ENCODE measurements at regions not wholly inside any gene's neighbourhood (a gene's known extent, or its start where the extent isn't known, plus 50 kb on each side); places are given as distances from the start of the nearest gene placed in this dataset.
"Not testable (repeated sequence)": the region's sequence is repeated elsewhere in the genome, so short reads cannot be mapped to it uniquely, and the experiment has no call there.

DNA sequence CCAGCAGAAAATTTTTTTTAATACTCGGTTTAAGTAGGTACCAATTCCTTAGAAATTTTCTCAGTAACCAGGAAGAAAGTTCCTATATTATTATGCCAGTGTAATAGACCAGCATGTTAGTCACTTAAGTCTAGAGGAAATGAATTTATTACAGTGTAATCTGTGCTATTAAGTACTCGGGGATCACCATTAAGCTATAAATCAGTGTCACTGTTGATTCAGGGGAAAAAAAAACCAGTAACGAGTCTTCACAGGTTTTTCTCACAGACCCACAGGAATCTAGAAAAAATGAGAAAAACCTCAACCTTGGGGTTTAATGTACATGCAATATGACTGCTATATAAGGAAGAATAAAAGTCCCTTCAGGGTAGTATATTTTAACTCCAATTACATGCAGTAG is 138.3 kb upstream of the IL1RAPL2 start:
- H3K27ac ChIP-seq, result no peak overlapping the region
- DNase-seq, result no peak
- H3K9me3 ChIP-seq (replicated peaks), result no peaks in the 10 kb centered on the region
- H3K4me3 ChIP-seq, result no peak overlapping the region
- H3K4me1 ChIP-seq, result no peaks in the 10 kb centered on the region
- no peaks in the 10 kb centered on the region for H3K27me3 ChIP-seq
- no peaks in the 10 kb centered on the region for H3K36me3 ChIP-seq

DNA sequence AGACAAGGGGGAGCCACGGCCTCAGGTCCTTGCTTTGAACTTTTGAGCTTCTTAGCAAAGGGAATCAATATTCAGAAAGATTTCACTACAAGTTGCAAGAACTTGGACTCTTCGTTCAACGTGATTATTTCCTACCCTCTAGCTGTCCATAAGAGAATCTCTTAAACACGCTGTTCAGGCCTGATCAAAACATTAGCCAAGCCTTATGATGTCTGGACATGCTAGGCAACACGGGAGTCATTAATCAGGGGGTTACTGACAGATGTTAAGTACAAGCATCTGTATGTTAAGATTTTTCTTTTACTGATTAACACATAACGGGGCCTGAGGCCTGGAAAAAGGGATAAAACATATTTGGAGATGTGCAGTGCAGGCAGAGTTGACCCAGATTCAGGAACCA is 138.9 kb upstream of the IL1RAPL2 start:
- H3K27me3 ChIP-seq, result no peaks in the 10 kb centered on the region
- no peaks in the 10 kb centered on the region for H3K36me3 ChIP-seq
- no peak overlapping the region for H3K4me3 ChIP-seq
- H3K27ac ChIP-seq, result no peak overlapping the region
- no peaks in the 10 kb centered on the region for H3K4me1 ChIP-seq
- H3K9me3 ChIP-seq (replicated peaks), result no peaks in the 10 kb centered on the region
- DNase-seq, result no peak

DNA sequence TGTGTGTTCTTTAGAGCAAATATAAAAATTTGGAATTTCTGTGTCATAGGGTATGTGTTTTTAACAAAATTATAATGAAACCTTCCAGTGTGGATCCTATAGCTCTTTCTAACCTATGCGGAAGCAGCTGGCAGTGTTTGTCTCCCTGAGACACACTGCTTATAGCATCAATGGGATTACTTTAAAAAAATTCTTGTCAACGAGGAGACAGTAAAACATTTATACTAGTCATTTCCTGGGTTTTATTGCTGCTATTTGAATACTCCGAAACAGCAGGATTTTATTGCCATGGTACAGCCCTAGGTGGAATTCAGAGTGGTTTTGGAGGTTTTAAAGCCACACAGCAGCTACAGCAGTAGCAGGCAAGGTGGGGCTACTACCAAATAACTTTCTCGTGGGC is 145.1 kb upstream of the IL1RAPL2 start:
- Histone ChIP-seq H3K27me3 (no peaks in the 10 kb centered on the region), H3K4me1 (no peaks in the 10 kb centered on the region), H3K27ac (no peak overlapping the region), H3K9me3 (replicated peaks) (no peaks in the 10 kb centered on the region), H3K36me3 (no peaks in the 10 kb centered on the region), H3K4me3 (no peak overlapping the region)
- no peak for DNase-seq

DNA sequence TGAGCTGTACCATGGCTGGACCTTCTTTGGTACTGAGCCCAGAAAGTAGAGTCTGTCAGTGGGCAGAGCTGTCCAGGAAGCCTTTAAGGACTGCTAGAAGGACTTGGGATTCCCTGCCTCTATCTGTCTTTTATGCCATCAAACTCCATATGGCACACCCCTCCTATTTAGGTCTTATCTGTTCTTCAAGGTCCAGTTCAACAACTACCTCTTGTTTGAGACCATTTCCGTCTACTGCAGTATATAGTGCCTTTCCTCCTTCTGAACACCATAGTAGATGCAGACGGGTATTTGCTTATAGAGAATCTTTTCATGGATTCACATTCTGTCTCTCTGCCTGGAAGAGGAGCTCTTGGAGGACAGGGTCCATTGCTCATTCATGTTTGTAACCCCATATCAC is 146.1 kb upstream of the IL1RAPL2 start:
- no peaks in the 10 kb centered on the region for H3K27me3 ChIP-seq

DNA sequence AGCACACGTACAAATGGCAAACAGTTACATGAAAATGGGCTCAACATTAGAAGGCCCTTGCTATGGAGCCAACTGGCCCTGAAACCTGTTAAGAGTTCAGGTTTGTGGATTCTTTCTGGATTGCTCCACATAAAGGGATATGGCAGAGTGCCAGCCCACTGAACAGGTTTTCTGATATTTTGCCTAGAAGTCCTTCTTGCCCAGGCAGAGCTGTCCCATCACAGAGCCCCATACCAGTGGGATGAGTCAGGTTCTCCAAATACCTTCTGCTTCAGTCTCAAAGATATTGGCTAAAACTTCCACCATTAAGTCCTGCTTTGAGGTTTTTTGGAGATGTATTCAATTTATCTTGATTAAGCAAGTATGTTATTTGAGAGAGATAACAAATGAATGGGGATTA is 146.8 kb upstream of the IL1RAPL2 start:
- Histone ChIP-seq H3K9me3 (replicated peaks) (no peaks in the 10 kb centered on the region), H3K36me3 (no peaks in the 10 kb centered on the region), H3K27me3 (no peaks in the 10 kb centered on the region), H3K4me3 (no peak overlapping the region), H3K4me1 (no peaks in the 10 kb centered on the region), H3K27ac (no peak overlapping the region)
- peak; percentile 2 to 11 for DNase-seq

More for the DNA sequence above, 146.1 kb upstream of the IL1RAPL2 start:
- no peaks in the 10 kb centered on the region for H3K9me3 ChIP-seq (replicated peaks)
- no peak overlapping the region for H3K4me3 ChIP-seq
- H3K4me1 ChIP-seq, result no peaks in the 10 kb centered on the region
- DNase-seq, result no peak
- H3K27ac ChIP-seq, result no peak overlapping the region
- no peaks in the 10 kb centered on the region for H3K36me3 ChIP-seq

DNA sequence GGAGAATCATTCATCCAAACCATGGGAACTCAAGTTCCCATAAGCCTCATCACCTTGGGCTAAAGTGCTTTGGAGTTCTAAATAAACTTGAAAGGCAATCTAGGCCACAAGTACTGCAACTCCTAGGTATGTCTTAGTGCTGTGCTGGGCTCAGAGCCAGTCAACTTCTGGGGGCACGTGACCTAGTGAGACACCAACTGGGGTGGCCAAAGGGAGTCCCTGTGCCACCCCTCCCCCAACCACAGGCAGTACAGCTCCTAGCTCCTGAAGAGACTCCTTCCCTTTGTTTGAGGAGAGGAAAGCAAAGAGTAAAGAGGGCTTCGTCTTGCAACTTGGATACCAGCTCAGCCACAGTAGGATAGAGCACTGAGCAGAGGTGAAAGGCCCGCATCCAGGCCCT is 154.2 kb upstream of the IL1RAPL2 start:
- H3K36me3 ChIP-seq, result no peaks in the 10 kb centered on the region
- DNase-seq, result no peak
- no peaks in the 10 kb centered on the region for H3K27me3 ChIP-seq
- H3K27ac ChIP-seq, result no peak overlapping the region
- no peak overlapping the region for H3K4me3 ChIP-seq
- no peaks in the 10 kb centered on the region for H3K4me1 ChIP-seq
- no peaks in the 10 kb centered on the region for H3K9me3 ChIP-seq (replicated peaks)

DNA sequence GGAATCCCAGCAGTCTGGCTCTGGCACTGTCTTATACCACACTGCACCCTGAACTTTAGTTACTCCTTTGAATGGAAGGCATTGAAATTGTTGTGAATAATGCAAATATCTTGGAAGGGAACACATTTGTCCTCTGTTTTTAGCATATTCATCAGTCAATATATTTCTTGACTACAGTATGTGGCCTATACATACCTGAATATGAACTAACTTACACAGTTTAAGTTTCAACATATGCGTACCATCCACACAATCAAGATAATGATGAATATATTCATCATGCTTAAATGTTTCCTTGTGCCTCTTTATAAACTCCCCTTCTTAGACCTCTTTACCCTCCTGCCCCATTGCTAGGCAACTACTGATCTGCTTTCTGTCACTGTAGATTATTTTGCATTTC is 145.7 kb upstream of the ESX1 start:
- H3K27me3 ChIP-seq, result no peaks in the 10 kb centered on the region
- H3K36me3 ChIP-seq, result no peaks in the 10 kb centered on the region
- no peak overlapping the region for H3K27ac ChIP-seq
- no peak overlapping the region for H3K4me3 ChIP-seq
- no peaks in the 10 kb centered on the region for H3K4me1 ChIP-seq
- no peak for DNase-seq
- H3K9me3 ChIP-seq (replicated peaks), result no peaks in the 10 kb centered on the region

DNA sequence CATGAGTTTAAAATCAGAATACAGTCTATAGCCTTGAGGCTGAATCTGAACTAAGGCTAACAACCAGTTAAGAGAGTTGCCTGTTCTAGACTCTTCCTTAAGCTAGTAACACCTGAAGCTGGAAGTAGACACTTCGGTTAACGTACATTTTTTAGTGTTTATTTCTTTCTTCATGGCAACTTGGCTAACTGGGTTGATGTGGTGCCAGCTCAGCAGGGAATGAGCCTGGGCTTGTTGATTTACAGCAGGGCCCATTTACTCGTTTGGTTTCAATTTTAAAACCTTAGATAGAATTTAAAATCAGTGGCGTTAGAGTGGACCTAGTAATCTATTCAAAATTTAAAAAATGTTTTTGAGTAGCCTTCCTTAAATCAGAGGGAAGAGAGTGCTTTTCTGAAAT is 137.6 kb upstream of the ESX1 start:
- Histone ChIP-seq H3K36me3 (no peaks in the 10 kb centered on the region), H3K27me3 (no peaks in the 10 kb centered on the region), H3K27ac (no peak overlapping the region), H3K9me3 (replicated peaks) (no peaks in the 10 kb centered on the region), H3K4me1 (no peaks in the 10 kb centered on the region), H3K4me3 (no peak overlapping the region)
- DNase-seq, result no peak

DNA sequence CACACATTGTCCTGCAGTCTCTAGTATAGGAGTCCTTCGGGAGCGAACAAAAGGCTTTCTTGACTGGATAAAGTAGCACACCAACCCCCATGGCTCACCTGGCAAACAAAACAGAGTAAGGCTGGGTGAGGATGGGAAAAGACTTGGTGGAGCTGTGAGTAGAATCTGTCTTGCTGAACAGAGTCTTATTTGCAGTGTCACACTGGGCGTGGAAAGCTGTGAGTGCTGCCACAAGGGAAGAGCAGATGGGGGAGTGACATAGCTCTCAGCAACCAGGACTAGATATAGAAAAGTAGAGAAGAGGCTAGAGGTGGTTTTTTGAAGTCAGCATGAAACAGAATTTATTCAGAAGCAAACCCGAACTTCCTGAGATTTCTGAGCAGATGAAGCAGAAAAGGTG is 137.2 kb upstream of the ESX1 start:
- H3K4me3 ChIP-seq, result no peak overlapping the region
- no peaks in the 10 kb centered on the region for H3K27me3 ChIP-seq
- H3K36me3 ChIP-seq, result no peaks in the 10 kb centered on the region
- no peak for DNase-seq
- no peaks in the 10 kb centered on the region for H3K4me1 ChIP-seq
- no peaks in the 10 kb centered on the region for H3K9me3 ChIP-seq (replicated peaks)
- no peak overlapping the region for H3K27ac ChIP-seq

DNA sequence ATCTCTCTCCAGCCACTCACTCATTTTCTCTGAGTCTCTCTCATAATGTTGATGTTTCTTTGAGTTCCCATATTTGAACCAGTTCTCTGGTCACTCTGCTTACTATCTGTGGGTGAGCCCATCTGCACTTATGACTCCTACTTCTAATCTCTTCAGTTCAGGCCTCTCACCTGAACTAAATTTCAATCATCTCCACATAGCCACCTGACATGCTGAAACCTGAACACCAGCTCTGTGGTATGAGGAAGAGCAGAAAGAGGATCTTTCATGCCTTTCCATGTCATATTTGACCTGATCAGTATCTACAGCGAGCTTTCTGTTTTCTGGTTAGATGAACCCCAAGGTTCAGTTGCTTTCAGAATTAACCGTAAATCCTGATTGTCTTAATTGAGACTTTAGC is 122.2 kb upstream of the ESX1 start:
- H3K9me3 ChIP-seq (replicated peaks), result no peaks in the 10 kb centered on the region
- no peak for DNase-seq
- H3K36me3 ChIP-seq, result no peaks in the 10 kb centered on the region
- no peaks in the 10 kb centered on the region for H3K4me1 ChIP-seq
- H3K27me3 ChIP-seq, result no peaks in the 10 kb centered on the region
- H3K27ac ChIP-seq, result no peak overlapping the region
- H3K4me3 ChIP-seq, result no peak overlapping the region

DNA sequence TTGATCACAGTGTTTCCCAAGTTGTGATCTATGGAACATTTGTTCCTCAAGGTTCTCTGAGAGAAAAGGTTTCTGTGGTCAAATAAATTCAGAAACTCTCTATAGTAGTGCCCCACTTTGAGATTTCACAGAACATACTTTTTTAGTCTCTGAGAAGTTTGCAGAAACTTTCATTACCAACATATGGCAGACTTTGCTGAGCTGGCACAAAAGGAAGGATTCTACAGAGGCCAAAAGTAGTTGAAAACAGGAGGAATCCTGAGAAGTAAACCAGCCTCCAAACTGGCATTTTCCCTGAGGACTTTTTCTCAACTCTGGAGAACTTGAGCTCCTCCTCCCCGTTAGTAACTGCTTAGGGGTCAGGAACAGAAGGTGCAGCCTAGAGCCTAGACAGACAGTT is 117.8 kb upstream of the ESX1 start:
- Histone ChIP-seq H3K4me3 (no peak overlapping the region), H3K27me3 (no peaks in the 10 kb centered on the region), H3K27ac (no peak overlapping the region), H3K9me3 (replicated peaks) (no peaks in the 10 kb centered on the region), H3K36me3 (no peaks in the 10 kb centered on the region), H3K4me1 (no peaks in the 10 kb centered on the region)
- DNase-seq, result no peak

DNA sequence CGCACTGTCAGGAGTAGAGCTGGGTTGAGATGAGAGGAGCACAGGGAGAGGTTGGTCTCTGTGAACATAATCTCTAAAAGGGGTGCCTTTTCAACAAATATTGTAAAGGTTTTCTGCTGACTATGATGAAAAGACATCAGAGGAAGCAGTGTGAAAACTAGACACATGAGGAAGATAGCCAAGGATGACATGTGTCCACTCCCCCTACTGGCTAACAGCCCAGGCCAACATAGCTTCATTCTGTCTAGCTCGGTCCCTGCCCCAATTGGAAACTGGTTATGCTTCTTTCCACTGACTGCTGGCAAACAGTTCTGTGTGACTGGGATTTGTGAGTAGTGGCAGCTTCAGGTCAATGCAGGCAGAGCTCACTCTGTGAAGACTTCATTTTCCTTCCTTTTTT is 115.4 kb upstream of the ESX1 start:
- Histone ChIP-seq H3K9me3 (replicated peaks) (no peaks in the 10 kb centered on the region), H3K27me3 (no peaks in the 10 kb centered on the region), H3K36me3 (no peaks in the 10 kb centered on the region), H3K27ac (no peak overlapping the region), H3K4me1 (no peaks in the 10 kb centered on the region), H3K4me3 (no peak overlapping the region)
- no peak for DNase-seq

DNA sequence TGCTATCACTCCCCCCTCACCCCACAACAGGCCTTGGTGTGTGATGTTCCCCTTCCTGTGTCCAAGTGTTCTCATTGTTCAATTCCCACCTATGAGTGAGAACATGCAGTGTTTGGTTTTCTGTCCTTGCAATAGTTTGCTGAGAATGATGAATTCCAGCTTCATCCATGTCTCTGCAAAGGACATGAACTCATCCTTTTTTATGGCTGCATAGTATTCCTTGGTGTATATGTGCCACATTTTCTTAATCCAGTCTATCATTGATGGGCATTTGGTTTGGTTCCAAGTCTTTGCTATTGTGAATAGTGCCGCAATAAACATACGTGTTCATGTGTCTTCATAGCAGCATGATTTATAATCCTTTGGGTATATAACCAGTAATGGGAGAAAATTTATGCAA is 106.0 kb upstream of the ESX1 start:
- H3K9me3 ChIP-seq (replicated peaks); H3K36me3 ChIP-seq; H3K4me1 ChIP-seq; H3K4me3 ChIP-seq; H3K27me3 ChIP-seq; H3K27ac ChIP-seq; DNase-seq: not testable (repeated sequence)

DNA sequence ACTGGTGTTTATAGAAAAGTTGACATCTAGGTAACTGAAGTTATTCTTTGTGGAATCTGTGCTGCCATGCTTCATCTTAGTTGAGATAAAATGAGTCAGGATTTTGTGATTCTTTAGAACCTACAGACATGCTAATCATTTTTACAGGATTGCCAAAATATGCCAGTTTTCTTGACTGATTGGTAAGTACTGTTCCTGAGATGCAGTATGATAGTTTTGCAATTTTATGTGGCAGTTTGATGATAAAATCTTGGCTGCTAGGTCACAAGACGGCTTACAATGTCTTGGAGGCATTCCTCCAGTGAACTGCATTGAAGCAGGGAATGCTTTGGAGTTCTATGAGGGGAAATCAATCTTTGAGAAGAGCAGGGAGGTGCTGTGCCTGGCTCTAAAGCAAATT is 104.4 kb upstream of the ESX1 start:
- no peaks in the 10 kb centered on the region for H3K9me3 ChIP-seq (replicated peaks)
- no peak for DNase-seq
- H3K4me3 ChIP-seq, result no peak overlapping the region
- no peak overlapping the region for H3K27ac ChIP-seq
- no peaks in the 10 kb centered on the region for H3K4me1 ChIP-seq
- no peaks in the 10 kb centered on the region for H3K36me3 ChIP-seq
- no peaks in the 10 kb centered on the region for H3K27me3 ChIP-seq

DNA sequence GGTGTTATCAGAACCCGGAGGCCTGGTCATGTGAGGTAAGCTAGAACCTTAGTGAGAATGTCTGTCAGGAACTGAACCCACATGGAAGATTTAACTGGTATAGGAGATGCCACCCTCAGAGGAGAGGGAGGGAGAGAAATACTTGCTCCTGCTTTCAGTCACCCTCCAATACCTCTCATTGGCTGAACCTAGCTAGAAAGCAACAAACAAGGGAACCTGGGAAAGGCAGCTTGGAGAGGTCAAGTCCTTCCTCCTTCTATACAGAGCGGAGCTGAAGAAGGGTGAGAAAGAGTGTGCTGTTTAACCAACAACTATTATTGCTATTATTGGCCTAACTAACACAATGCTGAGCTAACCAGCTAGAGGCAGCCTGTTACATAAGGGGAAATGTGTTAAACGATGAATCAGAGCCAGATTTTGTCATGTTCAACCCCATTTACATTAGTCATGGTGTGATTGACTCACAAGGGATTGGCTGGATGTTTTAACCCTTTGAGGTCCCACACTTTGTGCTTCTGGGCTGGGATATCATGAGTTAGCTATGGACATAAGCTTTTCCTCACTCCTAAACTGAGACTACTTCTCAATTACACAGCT is 96.5 kb upstream of the ESX1 start:
- Histone ChIP-seq H3K4me3 (no peak overlapping the region), H3K4me1 (no peaks in the 10 kb centered on the region), H3K27me3 (no peaks in the 10 kb centered on the region), H3K27ac (peak overlapping the region; percentile 16; the same call in 1 of the 2 replicates), H3K36me3 (no peaks in the 10 kb centered on the region), H3K9me3 (replicated peaks) (no peaks in the 10 kb centered on the region)
- DNase-seq, result peak in 1 of 2 experiments; percentile 11

DNA sequence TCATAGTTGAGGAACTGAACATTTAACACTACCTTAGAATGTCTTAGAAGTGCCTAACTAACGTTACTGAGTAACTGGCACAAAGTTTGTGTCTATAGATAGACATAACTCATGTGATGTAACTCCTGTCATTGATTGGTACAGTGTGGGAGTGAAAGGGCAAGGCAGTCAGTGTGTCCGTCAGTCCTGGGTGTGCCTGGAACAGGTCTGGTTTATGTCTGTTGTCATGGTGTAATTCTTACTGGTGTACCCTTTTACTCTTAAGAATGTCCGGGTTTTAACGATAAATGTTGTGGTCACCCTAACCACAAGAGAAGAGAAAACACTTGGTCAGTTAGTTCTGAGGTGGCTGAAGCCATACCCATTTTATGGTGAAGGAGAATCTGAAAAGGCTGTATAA is 93.1 kb upstream of the ESX1 start:
- no peak for DNase-seq
- Histone ChIP-seq H3K36me3 (no peaks in the 10 kb centered on the region), H3K4me1 (no peaks in the 10 kb centered on the region), H3K4me3 (no peak overlapping the region), H3K9me3 (replicated peaks) (no peaks in the 10 kb centered on the region), H3K27ac (no peak overlapping the region), H3K27me3 (no peaks in the 10 kb centered on the region)

All from SJCRH30 (cell line).